A549 (cell line): ENCODE measurements at regions not wholly inside any gene's neighbourhood (a gene's known extent, or its start where the extent isn't known, plus 50 kb on each side); places are given as distances from the start of the nearest gene placed in this dataset.

Experiments
- ATAC-seq, 2 experiments: fragments of 200-7000 bp in 1 of 2; fragments of >200 bp in 1 of 2; cut with Nextera tagmentation in 1 of 2; cut with Tn5 transposase in 1 of 2; 3 replicates each; pipeline versions ENCODE4 v1.8.0 to v1.9.1; 2018 to 2020; ENCODE audit warnings: mild to moderate bottlenecking in 1 of 2, moderate library complexity in 1 of 2
- CTCF ChIA-PET: fragments of 300-600 bp; sonication (Branson Sonifier 250); formaldehyde crosslinking; extraction: SDS; loops from one replicate; lab custom pipeline; 2021; ENCODE audit warnings: antibody characterized with exemption, inconsistent platforms; lab: Yijun Ruan, JAX
- POLR2A ChIA-PET: fragments of 350-600 bp; formaldehyde crosslinking; extraction: SDS; loops from one replicate; lab custom pipeline; 2021; ENCODE audit warnings: antibody characterized with exemption, inconsistent platforms; lab: Yijun Ruan, JAX
- DNase-seq, 2 experiments: peaks; one replicate each; pipeline versions ENCODE4 v3.0.0 to v3.0.0-alpha.2; 2011 to 2016; ENCODE audit warnings: low read depth in 1 of 2, low spot score in 1 of 2
- FAIRE-seq: peaks from 2 replicates; lab custom pipeline; 2011; peaks lifted over from hg19 to GRCh38; lab: Jason Lieb, UNC
- H3K27ac ChIP-seq, 2 experiments: fragments of >200 bp; sonication (Bioruptor Twin); formaldehyde crosslinking; 3 replicates each; pipeline ENCODE4 v1.5.1; 2016 to 2017
- H3K4me1 ChIP-seq: fragments of >200 bp; sonication (Bioruptor Twin); formaldehyde crosslinking; 3 replicates; pipeline ENCODE4 v1.6.1; 2016
- H3K4me2 ChIP-seq: fragments of >200 bp; sonication (Bioruptor Twin); formaldehyde crosslinking; 3 replicates; pipeline ENCODE4 v1.6.1; 2016
- H3K4me3 ChIP-seq: fragments of >200 bp; sonication (Bioruptor Twin); formaldehyde crosslinking; 3 replicates; pipeline ENCODE4 v1.5.1; 2016
- H3K9me3 ChIP-seq: fragments of >200 bp; sonication (Bioruptor Twin); formaldehyde crosslinking; 3 replicates; pipeline ENCODE4 v1.6.1; 2016
- CHD2 ChIP-seq: fragments of 150-350 bp; IDR thresholded peaks from 2 replicates; pipeline ENCODE4 v1.6.1; 2014; ENCODE audit warnings: low read length; ENCODE audit not compliant: partially characterized antibody
- CHD4 ChIP-seq: fragments of 200-600 bp; sonication (generic); IDR thresholded peaks from 2 replicates; pipeline ENCODE4 v1.6.1; 2016; ENCODE audit warnings: antibody characterized with exemption, mild to moderate bottlenecking, borderline replicate concordance
- EP300 ChIP-seq, 2 experiments: fragments of >200 bp; sonication (Bioruptor Twin); formaldehyde crosslinking; IDR thresholded peaks; 2 replicates in 1 of 2; 3 replicates in 1 of 2; pipeline ENCODE4 v1.6.1; 2016 to 2017
- FOSB ChIP-seq: fragments of 250-450 bp; sonication (Bioruptor Pico); IDR thresholded peaks from 2 replicates; pipeline ENCODE4 v1.5.0; 2020; ENCODE audit warnings: mild to moderate bottlenecking, moderate library complexity
- FOSL2 ChIP-seq, 2 experiments: fragments of 450-650 bp in 1 of 2; fragments of >200 bp in 1 of 2; sonication (Bioruptor Twin) in 1 of 2; formaldehyde crosslinking; IDR thresholded peaks; 2 replicates each; pipeline versions ENCODE4 v1.5.0 to v1.6.1; 2016 to 2020; ENCODE audit warnings: mild to moderate bottlenecking in 1 of 2, moderate library complexity in 1 of 2
- GATA3 ChIP-seq: IDR thresholded peaks from 2 replicates; pipeline ENCODE4 v1.6.1; 2012; ENCODE audit warnings: borderline replicate concordance
- HEYL ChIP-seq: fragments of 250-450 bp; sonication (Bioruptor Pico); IDR thresholded peaks from 2 replicates; pipeline ENCODE4 v1.8.0; 2021; ENCODE audit warnings: mild to moderate bottlenecking, moderate library complexity
- JUN ChIP-seq, 2 experiments: fragments of >200 bp; sonication (Bioruptor Twin); formaldehyde crosslinking; IDR thresholded peaks; 2 replicates in 1 of 2; 3 replicates in 1 of 2; pipeline ENCODE4 v1.6.1; 2016 to 2017
- JUNB ChIP-seq: fragments of >200 bp; sonication (Bioruptor Twin); formaldehyde crosslinking; IDR thresholded peaks from 2 replicates; pipeline ENCODE4 v1.6.1; 2016
- KDM1A ChIP-seq: fragments of 200-600 bp; sonication (generic); IDR thresholded peaks from 2 replicates; pipeline ENCODE4 v1.6.1; 2016; ENCODE audit warnings: low read depth, mild to moderate bottlenecking
- MAZ ChIP-seq: fragments of 150-350 bp; IDR thresholded peaks from 2 replicates; pipeline ENCODE4 v1.6.1; 2014; ENCODE audit warnings: antibody characterized with exemption, low read depth, low read length, borderline replicate concordance
- NFE2L2 ChIP-seq: fragments of 150-350 bp; conservative IDR thresholded peaks from 2 replicates; pipeline ENCODE4 v1.6.1; 2014; ENCODE audit warnings: low read length
- PHF8 ChIP-seq: fragments of 200-600 bp; sonication (generic); IDR thresholded peaks from 2 replicates; pipeline ENCODE4 v1.6.1; 2016; ENCODE audit warnings: low read depth, mild to moderate bottlenecking, antibody characterized with exemption, moderate library complexity, borderline replicate concordance
- RARB ChIP-seq: fragments of 250-450 bp; sonication (Bioruptor Pico); IDR thresholded peaks from 2 replicates; pipeline ENCODE4 v1.8.0; 2021; ENCODE audit warnings: mild to moderate bottlenecking, moderate library complexity
- TFCP2L1 ChIP-seq: fragments of 250-450 bp; sonication (Bioruptor Pico); IDR thresholded peaks from 2 replicates; pipeline ENCODE4 v1.5.0; 2021; ENCODE audit warnings: mild to moderate bottlenecking
- ZC3H11A ChIP-seq: fragments of 450-650 bp; IDR thresholded peaks from 2 replicates; pipeline ENCODE4 v1.6.1; 2014; ENCODE audit warnings: antibody characterized with exemption, mild to moderate bottlenecking
- ZFP36 ChIP-seq: fragments of 450-650 bp; IDR thresholded peaks from 2 replicates; pipeline ENCODE4 v1.6.1; 2014; ENCODE audit warnings: borderline replicate concordance; ENCODE audit not compliant: partially characterized antibody
- ZSCAN20 ChIP-seq: fragments of 250-450 bp; sonication (Bioruptor Pico); IDR thresholded peaks from 2 replicates; pipeline ENCODE4 v1.8.0; 2022; ENCODE audit warnings: mild to moderate bottlenecking, moderate library complexity
- WGBS: methylation state at CpG from one replicate; pipeline ENCODE4 v1.1.6; 2017; ENCODE audit errors: missing lambda C conversion rate; 5-methylcytosine and 5-hydroxymethylcytosine counted together
- TF ChIP-seq, protein P1 (sequence below): fragments of >200 bp; sonication (Bioruptor Twin); formaldehyde crosslinking; IDR thresholded peaks from 3 replicates; pipeline ENCODE4 v1.6.1; 2016
- TF ChIP-seq, protein P2 (sequence below): fragments of >200 bp; sonication (Bioruptor Twin); formaldehyde crosslinking; IDR thresholded peaks from 2 replicates; pipeline ENCODE4 v1.6.1; 2016
- TF ChIP-seq, protein P3 (sequence below): IDR thresholded peaks from 2 replicates; pipeline ENCODE4 v1.6.1; 2012; ENCODE audit warnings: low read depth, borderline replicate concordance
- TF ChIP-seq, protein P4 (sequence below): fragments of 250-450 bp; sonication (Bioruptor Pico); IDR thresholded peaks from 2 replicates; pipeline ENCODE4 v1.5.0; 2020; ENCODE audit warnings: low read depth, mild to moderate bottlenecking, moderate library complexity
- TF ChIP-seq, protein P5 (sequence below): fragments of 200-600 bp; sonication (generic); IDR thresholded peaks from 2 replicates; pipeline ENCODE4 v1.6.1; 2016; ENCODE audit warnings: antibody characterized with exemption, mild to moderate bottlenecking, moderate library complexity

DNA sequence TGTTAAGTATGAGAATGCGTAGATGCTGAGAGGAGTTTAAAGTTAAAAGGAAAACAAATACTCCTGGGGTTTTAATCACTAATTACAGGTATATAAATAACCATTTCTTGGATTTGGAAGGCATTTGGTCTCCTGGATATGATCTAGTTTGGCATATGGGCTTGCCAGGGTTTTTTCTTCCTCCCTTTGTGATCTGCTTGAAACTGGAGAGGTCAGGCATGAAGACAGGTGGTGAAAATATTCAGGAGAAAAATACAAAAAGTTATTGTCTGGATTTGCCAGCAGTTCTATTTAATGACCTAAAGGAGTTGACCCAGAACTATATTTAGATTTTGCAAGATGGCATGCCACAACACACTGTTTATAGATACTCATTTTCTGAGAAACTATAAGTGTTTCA is 136.3 kb downstream of the DIPK2A start:
- H3K4me3 ChIP-seq, result no peak overlapping the region
- ChIA-PET CTCF (no interaction called here), POLR2A (no interaction called here)
- no peaks in the 10 kb centered on the region for H3K4me1 ChIP-seq
- no peak for ATAC-seq
- TF ChIP-seq, protein P1, sequence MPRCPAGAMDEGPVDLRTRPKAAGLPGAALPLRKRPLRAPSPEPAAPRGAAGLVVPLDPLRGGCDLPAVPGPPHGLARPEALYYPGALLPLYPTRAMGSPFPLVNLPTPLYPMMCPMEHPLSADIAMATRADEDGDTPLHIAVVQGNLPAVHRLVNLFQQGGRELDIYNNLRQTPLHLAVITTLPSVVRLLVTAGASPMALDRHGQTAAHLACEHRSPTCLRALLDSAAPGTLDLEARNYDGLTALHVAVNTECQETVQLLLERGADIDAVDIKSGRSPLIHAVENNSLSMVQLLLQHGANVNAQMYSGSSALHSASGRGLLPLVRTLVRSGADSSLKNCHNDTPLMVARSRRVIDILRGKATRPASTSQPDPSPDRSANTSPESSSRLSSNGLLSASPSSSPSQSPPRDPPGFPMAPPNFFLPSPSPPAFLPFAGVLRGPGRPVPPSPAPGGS, result no peak
- TF ChIP-seq TFCP2L1 (no peak), JUN (IDR thresholded peaks at IDR 0.05) (no peak), HEYL (CRISPR knock-in tag) (no peak), FOSL2 (IDR thresholded peaks at IDR 0.05) (no peak), FOSL2 (CRISPR knock-in tag; IDR thresholded peaks at IDR 0.05) (no peak)
- TF ChIP-seq, protein P2, sequence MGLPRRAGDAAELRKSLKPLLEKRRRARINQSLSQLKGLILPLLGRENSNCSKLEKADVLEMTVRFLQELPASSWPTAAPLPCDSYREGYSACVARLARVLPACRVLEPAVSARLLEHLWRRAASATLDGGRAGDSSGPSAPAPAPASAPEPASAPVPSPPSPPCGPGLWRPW, result no peak
- TF ChIP-seq, protein P3, sequence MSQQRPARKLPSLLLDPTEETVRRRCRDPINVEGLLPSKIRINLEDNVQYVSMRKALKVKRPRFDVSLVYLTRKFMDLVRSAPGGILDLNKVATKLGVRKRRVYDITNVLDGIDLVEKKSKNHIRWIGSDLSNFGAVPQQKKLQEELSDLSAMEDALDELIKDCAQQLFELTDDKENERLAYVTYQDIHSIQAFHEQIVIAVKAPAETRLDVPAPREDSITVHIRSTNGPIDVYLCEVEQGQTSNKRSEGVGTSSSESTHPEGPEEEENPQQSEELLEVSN, result no peak
- TF ChIP-seq, protein P4, sequence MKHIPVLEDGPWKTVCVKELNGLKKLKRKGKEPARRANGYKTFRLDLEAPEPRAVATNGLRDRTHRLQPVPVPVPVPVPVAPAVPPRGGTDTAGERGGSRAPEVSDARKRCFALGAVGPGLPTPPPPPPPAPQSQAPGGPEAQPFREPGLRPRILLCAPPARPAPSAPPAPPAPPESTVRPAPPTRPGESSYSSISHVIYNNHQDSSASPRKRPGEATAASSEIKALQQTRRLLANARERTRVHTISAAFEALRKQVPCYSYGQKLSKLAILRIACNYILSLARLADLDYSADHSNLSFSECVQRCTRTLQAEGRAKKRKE, result no peak
- TF ChIP-seq, protein P5, sequence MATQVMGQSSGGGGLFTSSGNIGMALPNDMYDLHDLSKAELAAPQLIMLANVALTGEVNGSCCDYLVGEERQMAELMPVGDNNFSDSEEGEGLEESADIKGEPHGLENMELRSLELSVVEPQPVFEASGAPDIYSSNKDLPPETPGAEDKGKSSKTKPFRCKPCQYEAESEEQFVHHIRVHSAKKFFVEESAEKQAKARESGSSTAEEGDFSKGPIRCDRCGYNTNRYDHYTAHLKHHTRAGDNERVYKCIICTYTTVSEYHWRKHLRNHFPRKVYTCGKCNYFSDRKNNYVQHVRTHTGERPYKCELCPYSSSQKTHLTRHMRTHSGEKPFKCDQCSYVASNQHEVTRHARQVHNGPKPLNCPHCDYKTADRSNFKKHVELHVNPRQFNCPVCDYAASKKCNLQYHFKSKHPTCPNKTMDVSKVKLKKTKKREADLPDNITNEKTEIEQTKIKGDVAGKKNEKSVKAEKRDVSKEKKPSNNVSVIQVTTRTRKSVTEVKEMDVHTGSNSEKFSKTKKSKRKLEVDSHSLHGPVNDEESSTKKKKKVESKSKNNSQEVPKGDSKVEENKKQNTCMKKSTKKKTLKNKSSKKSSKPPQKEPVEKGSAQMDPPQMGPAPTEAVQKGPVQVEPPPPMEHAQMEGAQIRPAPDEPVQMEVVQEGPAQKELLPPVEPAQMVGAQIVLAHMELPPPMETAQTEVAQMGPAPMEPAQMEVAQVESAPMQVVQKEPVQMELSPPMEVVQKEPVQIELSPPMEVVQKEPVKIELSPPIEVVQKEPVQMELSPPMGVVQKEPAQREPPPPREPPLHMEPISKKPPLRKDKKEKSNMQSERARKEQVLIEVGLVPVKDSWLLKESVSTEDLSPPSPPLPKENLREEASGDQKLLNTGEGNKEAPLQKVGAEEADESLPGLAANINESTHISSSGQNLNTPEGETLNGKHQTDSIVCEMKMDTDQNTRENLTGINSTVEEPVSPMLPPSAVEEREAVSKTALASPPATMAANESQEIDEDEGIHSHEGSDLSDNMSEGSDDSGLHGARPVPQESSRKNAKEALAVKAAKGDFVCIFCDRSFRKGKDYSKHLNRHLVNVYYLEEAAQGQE, result no peak
- WGBS, result 38% methylated on average over 1 of the region's 1 CpG
- H3K9me3 ChIP-seq, result no peaks in the 10 kb centered on the region
- no peak for FAIRE-seq
- H3K4me2 ChIP-seq, result no peak overlapping the region
- no peak overlapping the region for H3K27ac ChIP-seq
- DNase-seq, result no peak

DNA sequence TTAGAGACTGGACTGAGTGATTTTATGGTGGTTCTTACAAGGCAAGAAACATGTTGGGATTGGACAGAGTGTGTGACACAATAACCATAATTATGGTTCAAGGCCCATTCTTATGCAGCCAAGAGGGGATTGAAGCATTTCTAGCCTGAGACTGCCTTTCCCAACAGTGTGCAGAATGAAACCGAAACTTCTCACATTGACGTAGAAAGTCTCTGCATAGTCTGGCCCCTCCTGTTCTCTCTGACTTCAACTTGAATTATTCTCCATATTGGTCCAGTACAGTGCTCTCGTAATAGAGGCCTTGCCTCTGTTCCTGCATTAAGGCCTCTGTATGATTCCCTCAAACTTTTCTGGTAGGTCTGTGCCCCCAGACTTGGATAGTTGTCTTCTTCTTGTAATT is 138.3 kb downstream of the DIPK2A start:
- ChIA-PET CTCF (no interaction called here), POLR2A (no interaction called here)
- DNase-seq (no peak), FAIRE-seq (no peak), ATAC-seq (no peak)
- Histone ChIP-seq H3K27ac (no peak overlapping the region), H3K4me2 (no peak overlapping the region), H3K4me1 (0 out of 3 replicates have a peak, but pooled peaks cover 3% of the 10 kb centered on the region), H3K9me3 (no peaks in the 10 kb centered on the region), H3K4me3 (no peak overlapping the region)
- TF ChIP-seq KDM1A (no peak), JUNB (no peak), CHD2 (no peak), MAZ (no peak), ZC3H11A (no peak), PHF8 (no peak), ZFP36 (no peak), NFE2L2 (no peak)
- WGBS, result 77% methylated on average over 3 of the region's 3 CpGs

DNA sequence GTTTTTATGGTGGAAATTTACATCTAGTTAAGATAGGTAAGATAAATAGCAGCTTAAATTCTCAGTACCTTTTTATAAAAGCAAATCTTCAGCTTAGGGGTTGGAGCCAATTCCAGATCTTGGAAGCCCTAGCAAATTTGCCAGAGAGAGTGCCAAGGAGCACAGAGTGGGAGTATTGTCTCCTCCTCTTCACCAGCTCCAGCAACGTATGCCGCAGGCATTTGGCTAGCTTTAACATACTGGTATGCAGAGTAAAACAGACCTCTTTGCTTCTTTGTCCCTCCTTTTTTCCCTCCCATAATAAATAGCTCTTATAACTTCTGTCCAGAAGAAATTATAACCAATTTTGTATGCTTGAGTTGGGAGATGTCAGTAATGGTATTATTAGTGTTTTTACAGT is 140.4 kb downstream of the DIPK2A start:
- ATAC-seq, result no peak

More for the DNA sequence above, 140.4 kb downstream of the DIPK2A start:
- no peaks in the 10 kb centered on the region; the same call in 2 of the 3 replicates for H3K9me3 ChIP-seq
- POLR2A ChIA-PET, result no interaction called here
- TF ChIP-seq FOSB (CRISPR knock-in tag), result no peak
- no peak for TF ChIP-seq JUN (IDR thresholded peaks at IDR 0.05)
- no peak for TF ChIP-seq ZSCAN20 (CRISPR knock-in tag)
- TF ChIP-seq, protein P1, result no peak
- TF ChIP-seq GATA3, result no peak
- TF ChIP-seq PHF8, result no peak
- TF ChIP-seq EP300 (IDR thresholded peaks at IDR 0.05), result no peak
- TF ChIP-seq CHD4, result no peak
- TF ChIP-seq RARB (CRISPR knock-in tag), result no peak
- TF ChIP-seq, all 56 proteins: peak for 0
- 0 out of 3 replicates have a peak, but pooled peaks cover 3% of the 10 kb centered on the region for H3K4me1 ChIP-seq
- H3K4me2 ChIP-seq, result no peak overlapping the region
- no peak overlapping the region for H3K27ac ChIP-seq
- 55% methylated on average over 2 of the region's 2 CpGs for WGBS
- CTCF ChIA-PET, result no interaction called here
- DNase-seq, result no peak
- no peak for FAIRE-seq
- no peak overlapping the region for H3K4me3 ChIP-seq
